ENCODE measurements at regions not wholly inside any gene's neighbourhood (a gene's known extent, or its start where the extent isn't known, plus 50 kb on each side); places are given as distances from the start of the nearest gene placed in this dataset.

GRCh38 chr6:156658186-156658965, 118.8 kb upstream of the ARID1B start:
- TF ChIP-seq PATZ1 (CRISPR knock-in tag; IDR thresholded peaks at IDR 0.05; ENCODE audit: borderline replicate concordance) (no peak), ZNF565 (CRISPR knock-in tag; conservative IDR thresholded peaks at IDR 0.05; ENCODE audit: low read depth) (no peak), TCF4 (CRISPR knock-in tag; IDR thresholded peaks at IDR 0.05; ENCODE audit: borderline replicate concordance) (no peak), TOX (CRISPR knock-in tag; IDR thresholded peaks at IDR 0.05; ENCODE audit: borderline replicate concordance) (no peak), ESRRG (CRISPR knock-in tag; IDR thresholded peaks at IDR 0.05) (no peak), POU6F1 (CRISPR knock-in tag; IDR thresholded peaks at IDR 0.05; ENCODE audit: borderline replicate concordance, low read depth) (no peak), ZFP3 (CRISPR knock-in tag; IDR thresholded peaks at IDR 0.05) (no peak), SNAI2 (CRISPR knock-in tag; IDR thresholded peaks at IDR 0.05) (no peak), ZFP30 (CRISPR knock-in tag; IDR thresholded peaks at IDR 0.05) (no peak)
- TF ChIP-seq, protein P1, sequence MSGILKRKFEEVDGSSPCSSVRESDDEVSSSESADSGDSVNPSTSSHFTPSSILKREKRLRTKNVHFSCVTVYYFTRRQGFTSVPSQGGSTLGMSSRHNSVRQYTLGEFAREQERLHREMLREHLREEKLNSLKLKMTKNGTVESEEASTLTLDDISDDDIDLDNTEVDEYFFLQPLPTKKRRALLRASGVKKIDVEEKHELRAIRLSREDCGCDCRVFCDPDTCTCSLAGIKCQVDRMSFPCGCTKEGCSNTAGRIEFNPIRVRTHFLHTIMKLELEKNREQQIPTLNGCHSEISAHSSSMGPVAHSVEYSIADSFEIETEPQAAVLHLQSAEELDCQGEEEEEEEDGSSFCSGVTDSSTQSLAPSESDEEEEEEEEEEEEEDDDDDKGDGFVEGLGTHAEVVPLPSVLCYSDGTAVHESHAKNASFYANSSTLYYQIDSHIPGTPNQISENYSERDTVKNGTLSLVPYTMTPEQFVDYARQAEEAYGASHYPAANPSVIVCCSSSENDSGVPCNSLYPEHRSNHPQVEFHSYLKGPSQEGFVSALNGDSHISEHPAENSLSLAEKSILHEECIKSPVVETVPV (CRISPR knock-in tag; IDR thresholded peaks at IDR 0.05), result no peak
